Upper lobe of left lung (tissue), 6 donors: ENCODE measurements at regions not wholly inside any gene's neighbourhood (a gene's known extent, or its start where the extent isn't known, plus 50 kb on each side); places are given as distances from the start of the nearest gene placed in this dataset.

Source experiments
- ATAC-seq, 2 donors: fragments of 200-7000 bp; cut with Tn5 transposase; one replicate each; pipeline ENCODE4 v1.9.1; 2022; ENCODE audit warnings: mild to moderate bottlenecking in 2 of 2, moderate library complexity in 2 of 2; ENCODE audit not compliant: low FRiP score in 2 of 2
- DNase-seq, 2 donors: peaks; one replicate each; pipeline ENCODE4 v3.0.0-alpha.2; 2019 to 2020
- H3K27ac ChIP-seq, 4 donors: fragments of 200-600 bp; sonication (generic); one replicate each; pipeline ENCODE4 v1.5.1; 2016 to 2019
- H3K27me3 ChIP-seq, 4 donors: fragments of 200-600 bp; sonication (generic); one replicate each; pipeline ENCODE4 v1.5.1; 2017 to 2019
- H3K36me3 ChIP-seq, 4 donors: fragments of 200-600 bp; sonication (generic); one replicate each; pipeline ENCODE4 v1.5.1; 2016 to 2019
- H3K4me1 ChIP-seq, 4 donors: fragments of 200-600 bp; sonication (generic); one replicate each; pipeline ENCODE4 v1.5.1; 2018 to 2019
- H3K4me3 ChIP-seq, 4 donors: fragments of 200-600 bp; sonication (generic); one replicate each; pipeline ENCODE4 v1.5.1; 2017 to 2019; ENCODE audit warnings: mild to moderate bottlenecking in 2 of 4, moderate library complexity in 1 of 4
- H3K9me3 ChIP-seq, 4 donors: fragments of 200-600 bp; sonication (generic); one replicate each; pipeline ENCODE4 v1.5.1; 2018 to 2019
- EP300 ChIP-seq, 4 donors: sonication (generic); formaldehyde crosslinking; IDR thresholded peaks; one replicate each; pipeline ENCODE4 v1.5.1; 2017; ENCODE audit warnings: antibody characterized with exemption in 4 of 4, control low read depth in 2 of 4
- POLR2A ChIP-seq, 4 donors: fragments of 450-650 bp; IDR thresholded peaks; one replicate each; pipeline ENCODE4 v1.5.1; 2016 to 2017; ENCODE audit warnings: antibody characterized with exemption in 4 of 4, mild to moderate bottlenecking in 2 of 4
- POLR2AphosphoS5 ChIP-seq, 2 donors: sonication (generic); formaldehyde crosslinking; IDR thresholded peaks; one replicate each; pipeline ENCODE4 v1.5.1; 2017; ENCODE audit warnings: antibody characterized with exemption in 2 of 2
- WGBS, 2 donors: methylation state at CpG; one replicate each; pipeline ENCODE4 v1.1.5; 2017 to 2018; 5-methylcytosine and 5-hydroxymethylcytosine counted together
- TF ChIP-seq, protein P1 (sequence below), 6 experiments: fragments of 450-650 bp in 4 of 6; fragments of 200-600 bp in 2 of 6; sonication (generic) in 2 of 6; IDR thresholded peaks; one replicate each; pipeline ENCODE4 v1.5.1; 2016 to 2019; ENCODE audit warnings: antibody characterized with exemption in 6 of 6
- donor health status: DM: no; HTN: no; CAD: no; lungs with moderate emphysema.
- donor health status: DM: no; HTN: yes; CAD: no; lungs with severe emphysema.

DNA sequence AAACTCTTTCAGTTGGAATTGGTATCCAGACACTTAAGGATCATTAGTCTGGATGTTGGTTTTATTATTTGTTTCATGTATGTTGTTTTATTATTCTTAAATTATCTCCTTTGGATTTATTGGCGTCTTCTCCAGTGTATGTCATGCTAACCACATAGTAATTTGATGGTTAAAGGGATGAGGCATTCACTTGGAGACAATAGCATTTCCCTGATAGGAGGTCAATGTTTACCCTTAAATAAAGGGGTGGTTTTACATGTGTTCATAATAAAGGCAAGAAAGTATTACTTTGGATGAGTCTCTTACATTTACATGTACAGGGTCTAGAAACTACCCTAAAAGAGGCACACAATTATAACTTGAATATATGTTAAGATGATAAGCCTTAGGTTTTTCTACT, 51.2 kb upstream of the RNF144B start:
- Histone ChIP-seq H3K27ac (no peak overlapping the region), H3K4me1 (no peaks in the 10 kb centered on the region), H3K36me3 (no peaks in the 10 kb centered on the region), H3K27me3 (no peaks in the 10 kb centered on the region), H3K4me3 (no peak overlapping the region), H3K9me3 (no peaks in the 10 kb centered on the region)
- no peak for TF ChIP-seq EP300 (IDR thresholded peaks at IDR 0.05)
- TF ChIP-seq POLR2A (IDR thresholded peaks at IDR 0.05) = no peak
- TF ChIP-seq POLR2AphosphoS5 (IDR thresholded peaks at IDR 0.05) = no peak
- TF ChIP-seq, protein P1, sequence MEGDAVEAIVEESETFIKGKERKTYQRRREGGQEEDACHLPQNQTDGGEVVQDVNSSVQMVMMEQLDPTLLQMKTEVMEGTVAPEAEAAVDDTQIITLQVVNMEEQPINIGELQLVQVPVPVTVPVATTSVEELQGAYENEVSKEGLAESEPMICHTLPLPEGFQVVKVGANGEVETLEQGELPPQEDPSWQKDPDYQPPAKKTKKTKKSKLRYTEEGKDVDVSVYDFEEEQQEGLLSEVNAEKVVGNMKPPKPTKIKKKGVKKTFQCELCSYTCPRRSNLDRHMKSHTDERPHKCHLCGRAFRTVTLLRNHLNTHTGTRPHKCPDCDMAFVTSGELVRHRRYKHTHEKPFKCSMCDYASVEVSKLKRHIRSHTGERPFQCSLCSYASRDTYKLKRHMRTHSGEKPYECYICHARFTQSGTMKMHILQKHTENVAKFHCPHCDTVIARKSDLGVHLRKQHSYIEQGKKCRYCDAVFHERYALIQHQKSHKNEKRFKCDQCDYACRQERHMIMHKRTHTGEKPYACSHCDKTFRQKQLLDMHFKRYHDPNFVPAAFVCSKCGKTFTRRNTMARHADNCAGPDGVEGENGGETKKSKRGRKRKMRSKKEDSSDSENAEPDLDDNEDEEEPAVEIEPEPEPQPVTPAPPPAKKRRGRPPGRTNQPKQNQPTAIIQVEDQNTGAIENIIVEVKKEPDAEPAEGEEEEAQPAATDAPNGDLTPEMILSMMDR (IDR thresholded peaks at IDR 0.05) = no peak
- WGBS, 2 donors = 50 to 63% methylated on average over 1 of the region's 1 CpG
- no peak for ATAC-seq
- no peak for DNase-seq

DNA sequence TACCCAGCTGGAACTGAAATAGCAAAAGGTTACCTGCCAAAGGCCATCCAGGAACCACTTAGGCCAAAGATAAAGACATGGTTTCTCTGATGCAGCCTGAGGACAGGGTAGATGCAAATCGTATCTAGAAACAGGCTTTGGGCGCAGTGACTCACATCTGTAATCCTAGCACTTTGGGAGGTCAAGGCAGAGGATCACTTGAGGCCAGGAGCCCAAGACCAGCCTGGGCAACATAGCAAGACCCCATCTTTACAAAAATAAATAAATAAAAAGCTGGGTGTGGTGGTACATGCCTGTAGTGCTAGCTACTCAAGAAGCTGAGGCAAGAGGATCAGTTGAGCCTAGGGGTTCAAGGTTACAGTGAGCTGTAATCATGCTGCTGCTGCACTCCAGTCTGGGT, 52.9 kb upstream of the RNF144B start:
- WGBS, 2 donors = 96 to 100% methylated on average over 2 of the region's 2 CpGs

DNA sequence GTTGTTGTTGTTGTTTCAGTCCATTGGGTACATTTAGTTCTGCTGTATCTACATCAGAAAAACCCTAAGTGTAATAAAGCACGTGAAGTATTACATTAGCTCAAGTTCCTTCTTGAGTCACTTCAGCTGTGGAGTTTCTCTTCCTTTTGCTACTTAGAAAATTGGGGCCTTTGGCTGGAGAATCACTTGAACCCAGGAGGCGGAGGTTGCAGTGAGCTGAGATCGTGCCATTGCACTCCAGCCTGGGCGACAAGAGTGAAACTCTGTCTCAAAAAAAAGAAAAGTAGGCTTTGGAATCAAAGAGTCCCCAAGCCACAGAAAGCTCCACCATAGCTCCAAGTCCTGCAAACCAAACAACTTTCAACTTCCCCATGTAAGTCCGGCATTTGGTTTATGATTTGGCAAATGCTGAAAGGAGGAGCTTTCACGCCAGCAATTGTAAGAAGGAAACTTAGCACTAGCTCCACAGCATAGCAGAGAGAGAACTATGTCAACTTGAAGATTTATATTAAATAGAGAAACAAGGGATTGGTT, 56.5 kb upstream of the RNF144B start:
- TF ChIP-seq EP300 (IDR thresholded peaks at IDR 0.05) (peak in 3 of 4 donors; percentile 93 to 97 (median 93)), POLR2A (IDR thresholded peaks at IDR 0.05) (peak in 2 of 4 donors; percentile 12 to 66), POLR2AphosphoS5 (IDR thresholded peaks at IDR 0.05) (no peak)
- TF ChIP-seq, protein P1 (IDR thresholded peaks at IDR 0.05) = no peak
- DNase-seq (no peak), ATAC-seq (peak in 1 of 2 donors; percentile 76)
- Histone ChIP-seq H3K27me3 (no peaks in the 10 kb centered on the region), H3K36me3 (no peaks in the 10 kb centered on the region), H3K4me3 (no peak overlapping the region), H3K27ac (peak overlapping the region; percentile 66 to 85 (median 75)), H3K9me3 (no peaks in the 10 kb centered on the region), H3K4me1 (peaks cover 0 to 7% (median 3%) of the 10 kb centered on the region in 4 donors)
- WGBS, 2 donors = 35 to 48% methylated on average over 6 of the region's 6 CpGs

More for the DNA sequence above, 52.9 kb upstream of the RNF144B start:
- DNase-seq (no peak), ATAC-seq (no peak)
- Histone ChIP-seq H3K9me3 (no peaks in the 10 kb centered on the region), H3K4me3 (no peak overlapping the region), H3K4me1 (no peaks in the 10 kb centered on the region), H3K36me3 (no peaks in the 10 kb centered on the region), H3K27me3 (no peaks in the 10 kb centered on the region), H3K27ac (no peak overlapping the region)
- TF ChIP-seq, protein P1 (IDR thresholded peaks at IDR 0.05) = no peak
- TF ChIP-seq POLR2AphosphoS5 (IDR thresholded peaks at IDR 0.05) = no peak
- TF ChIP-seq EP300 (IDR thresholded peaks at IDR 0.05) = no peak
- no peak for TF ChIP-seq POLR2A (IDR thresholded peaks at IDR 0.05)

DNA sequence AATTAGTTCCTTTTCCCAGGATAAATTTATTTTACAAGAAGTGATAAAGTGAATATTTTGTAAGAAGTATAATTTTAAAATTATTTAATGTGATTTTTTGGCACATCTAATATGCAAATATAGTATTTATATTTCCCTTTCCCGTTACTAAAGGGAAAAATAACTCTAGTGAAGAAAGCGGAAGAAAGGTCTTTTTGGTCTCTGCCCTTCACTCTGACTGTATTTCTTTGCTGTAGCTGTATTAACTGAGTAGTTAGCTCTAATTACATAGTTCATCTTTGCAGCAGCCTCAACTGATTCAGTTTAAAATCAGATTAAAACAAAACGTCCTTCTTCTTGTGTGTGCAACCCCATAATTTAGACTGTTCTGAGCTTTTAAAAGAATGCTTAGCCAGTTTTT, 57.4 kb upstream of the RNF144B start:
- no peaks in the 10 kb centered on the region for H3K9me3 ChIP-seq
- peak overlapping the region; percentile 66 to 85 (median 75) for H3K27ac ChIP-seq
- H3K36me3 ChIP-seq = no peaks in the 10 kb centered on the region
- H3K27me3 ChIP-seq = no peaks in the 10 kb centered on the region
- peaks cover 0 to 10% (median 5%) of the 10 kb centered on the region in 4 donors for H3K4me1 ChIP-seq
- WGBS, 2 donors = 55 to 62% methylated on average over 3 of the region's 3 CpGs
- TF ChIP-seq EP300 (IDR thresholded peaks at IDR 0.05) (no peak), POLR2A (IDR thresholded peaks at IDR 0.05) (no peak), POLR2AphosphoS5 (IDR thresholded peaks at IDR 0.05) (no peak)
- TF ChIP-seq, protein P1 (IDR thresholded peaks at IDR 0.05) = no peak
- no peak for DNase-seq
- ATAC-seq = no peak
- no peak overlapping the region for H3K4me3 ChIP-seq

DNA sequence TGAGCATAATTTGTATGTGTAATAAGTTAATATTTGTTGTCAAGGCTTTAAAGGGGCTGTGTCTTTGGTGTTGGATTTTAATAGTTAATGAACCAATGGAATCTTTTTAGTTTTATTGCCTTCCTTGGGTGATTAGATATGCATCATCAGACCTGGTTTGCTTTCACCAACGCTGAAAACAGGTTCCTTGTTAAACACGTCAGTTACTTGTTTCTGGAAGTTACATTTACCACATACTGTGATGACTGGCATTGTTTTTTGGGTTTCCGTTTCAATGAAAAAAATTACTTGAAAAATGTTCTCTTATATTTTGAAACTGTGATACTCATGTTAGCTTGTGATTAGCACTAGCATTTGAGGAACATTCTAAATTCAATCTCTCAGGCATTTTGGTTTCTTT, 58.6 kb upstream of the RNF144B start:
- no peak for DNase-seq
- peak; percentile 40 to 47 for ATAC-seq
- Histone ChIP-seq H3K27me3 (no peaks in the 10 kb centered on the region), H3K4me1 (peaks cover 0 to 15% (median 10%) of the 10 kb centered on the region in 4 donors), H3K36me3 (no peaks in the 10 kb centered on the region), H3K4me3 (no peak overlapping the region), H3K27ac (peak overlapping the region; percentile 66 to 85 (median 75)), H3K9me3 (no peaks in the 10 kb centered on the region)
- TF ChIP-seq, protein P1 (IDR thresholded peaks at IDR 0.05) = no peak
- TF ChIP-seq POLR2AphosphoS5 (IDR thresholded peaks at IDR 0.05) (peak in 1 of 2 donors; percentile 46), EP300 (IDR thresholded peaks at IDR 0.05) (peak in 3 of 4 donors; percentile 35 to 67 (median 58)), POLR2A (IDR thresholded peaks at IDR 0.05) (no peak)
- 47 to 53% methylated on average over 3 of the region's 3 CpGs for WGBS, 2 donors
